IMR-90 (cell line): ENCODE measurements at regions not wholly inside any gene's neighbourhood (a gene's known extent, or its start where the extent isn't known, plus 50 kb on each side); places are given as distances from the start of the nearest gene placed in this dataset.

ENCODE experiments used
- ATAC-seq: fragments of 200-7000 bp; cut with Tn5 transposase; 2 replicates; pipeline ENCODE4 v1.9.1; 2020; ENCODE audit warnings: low read depth, mild to moderate bottlenecking, moderate library complexity
- BruUV-seq: library from RNA; stranded (reverse); fragments of 400-500 nt; replicated peaks from 2 replicates; lab custom pipeline; 2021; lab: Mats Ljungman, UMichigan
- CTCF ChIA-PET: fragments of 300-600 bp; formaldehyde crosslinking; extraction: SDS; loops from one replicate; lab custom pipeline; 2021; ENCODE audit warnings: antibody characterized with exemption; lab: Yijun Ruan, JAX
- POLR2A ChIA-PET: fragments of 300-600 bp; sonication (Branson Sonifier 250); formaldehyde crosslinking; loops from one replicate; lab custom pipeline; 2022; ENCODE audit warnings: antibody characterized with exemption; ENCODE audit not compliant: unreplicated experiment; lab: Charles Lee
- DNase-seq: peaks from one replicate; pipeline ENCODE4 v3.0.0; 2013
- H2AFZ ChIP-seq: replicated peaks from 2 replicates; pipeline ENCODE3; 2013; ENCODE audit warnings: low read length, mild to moderate bottlenecking; ENCODE audit not compliant: poor library complexity
- H2AK5ac ChIP-seq: 2 replicates; pipeline ENCODE4 v1.6.1; 2013; ENCODE audit warnings: low read depth, low read length, inconsistent platforms
- H2AK9ac ChIP-seq: replicated peaks from 2 replicates; pipeline ENCODE3; 2013; ENCODE audit warnings: mild to moderate bottlenecking, low read depth, low read length, moderate library complexity; ENCODE audit not compliant: poor library complexity
- H2BK120ac ChIP-seq: 2 replicates; pipeline ENCODE4 v1.6.1; 2013; ENCODE audit warnings: low read depth, low read length, inconsistent platforms
- H2BK15ac ChIP-seq: 3 replicates; pipeline ENCODE4 v1.6.1; 2013; ENCODE audit warnings: low read depth, low read length, inconsistent platforms
- H2BK20ac ChIP-seq: 2 replicates; pipeline ENCODE4 v1.6.1; 2013; ENCODE audit warnings: low read depth, mild to moderate bottlenecking, inconsistent platforms, low read length, moderate library complexity
- H2BK5ac ChIP-seq: 2 replicates; pipeline ENCODE4 v1.6.1; 2013; ENCODE audit warnings: mild to moderate bottlenecking, low read depth, low read length, inconsistent platforms; ENCODE audit not compliant: poor library complexity, severe bottlenecking
- H3K14ac ChIP-seq: replicated peaks from 2 replicates; pipeline ENCODE4 v1.6.1; 2013; ENCODE audit warnings: low read depth, low read length, inconsistent platforms
- H3K18ac ChIP-seq: 2 replicates; pipeline ENCODE4 v1.6.1; 2013; ENCODE audit warnings: low read depth, low read length, control low read depth
- H3K23ac ChIP-seq: 2 replicates; pipeline ENCODE4 v1.6.1; 2013; ENCODE audit warnings: low read depth, low read length, inconsistent platforms
- H3K27ac ChIP-seq: 2 replicates; pipeline ENCODE4 v1.5.1; 2013; ENCODE audit warnings: mild to moderate bottlenecking, control low read depth, low read length; ENCODE audit not compliant: insufficient read depth
- H3K27me3 ChIP-seq: 2 replicates; pipeline ENCODE4 v1.6.1; 2013; ENCODE audit warnings: low read length; ENCODE audit not compliant: control insufficient read depth, insufficient read depth
- H3K36me3 ChIP-seq: 2 replicates; pipeline ENCODE4 v1.6.1; 2013; ENCODE audit warnings: low read length, mixed read lengths; ENCODE audit not compliant: control insufficient read depth, insufficient read depth
- H3K4ac ChIP-seq: 2 replicates; pipeline ENCODE4 v1.6.1; 2013; ENCODE audit warnings: low read depth, low read length, inconsistent platforms
- H3K4me1 ChIP-seq: 2 replicates; pipeline ENCODE4 v1.6.1; 2013; ENCODE audit warnings: low read length, mixed read lengths; ENCODE audit not compliant: control insufficient read depth, insufficient read depth
- H3K4me2 ChIP-seq: 2 replicates; pipeline ENCODE4 v1.6.1; 2013; ENCODE audit warnings: low read depth, mild to moderate bottlenecking, control low read depth, low read length, moderate library complexity
- H3K4me3 ChIP-seq: 2 replicates; pipeline ENCODE4 v1.5.1; 2013; ENCODE audit warnings: low read depth, mild to moderate bottlenecking, control low read depth, low read length, moderate library complexity; ENCODE audit not compliant: insufficient read depth
- H3K56ac ChIP-seq: 2 replicates; pipeline ENCODE4 v1.6.1; 2013; ENCODE audit warnings: low read length, inconsistent platforms; ENCODE audit not compliant: insufficient read depth; ENCODE audit errors: extremely low read depth
- H3K79me1 ChIP-seq, 2 experiments: 2 replicates each; pipeline ENCODE4 v1.6.1; 2013; ENCODE audit warnings: low read length in 2 of 2, inconsistent platforms in 1 of 2, low read depth in 1 of 2
- H3K9ac ChIP-seq: 2 replicates; pipeline ENCODE4 v1.6.1; 2013; ENCODE audit warnings: low read depth, low read length, control low read depth
- H3K9me1 ChIP-seq: 2 replicates; pipeline ENCODE4 v1.6.1; 2013; ENCODE audit warnings: low read length, inconsistent platforms; ENCODE audit not compliant: insufficient read depth
- H3K9me3 ChIP-seq: 2 replicates; pipeline ENCODE4 v1.6.1; 2013; ENCODE audit warnings: low read length; ENCODE audit not compliant: control insufficient read depth, insufficient read depth
- H4K20me1 ChIP-seq: 2 replicates; pipeline ENCODE4 v1.6.1; 2013; ENCODE audit warnings: low read length, inconsistent platforms; ENCODE audit not compliant: insufficient read depth
- H4K5ac ChIP-seq: 2 replicates; pipeline ENCODE4 v1.6.1; 2013; ENCODE audit warnings: mild to moderate bottlenecking, low read depth, low read length, control low read depth
- H4K8ac ChIP-seq, 2 experiments: 2 replicates each; pipeline ENCODE4 v1.6.1; 2013; ENCODE audit warnings: low read depth in 2 of 2, low read length in 2 of 2, control low read depth in 1 of 2, inconsistent platforms in 1 of 2
- H4K91ac ChIP-seq: 2 replicates; pipeline ENCODE4 v1.6.1; 2013; ENCODE audit warnings: low read depth, low read length, inconsistent platforms; ENCODE audit not compliant: insufficient read depth
- BHLHE40 ChIP-seq: fragments of 150-350 bp; IDR thresholded peaks from 2 replicates; pipeline ENCODE4 v1.6.1; 2016; ENCODE audit warnings: mild to moderate bottlenecking, low read depth, low read length
- CEBPB ChIP-seq: IDR thresholded peaks from 2 replicates; pipeline ENCODE4 v1.6.1; 2012; ENCODE audit warnings: low read depth, low read length, improper control_type of control experiment
- CHD1 ChIP-seq: IDR thresholded peaks from 2 replicates; pipeline ENCODE4 v1.6.1; 2012; ENCODE audit warnings: low read depth, low read length, improper control_type of control experiment
- FOS ChIP-seq: fragments of 150-350 bp; IDR thresholded peaks from 2 replicates; pipeline ENCODE4 v1.6.1; 2016; ENCODE audit warnings: low read depth, low read length
- MAFK ChIP-seq: IDR thresholded peaks from 2 replicates; pipeline ENCODE4 v1.6.1; 2012; ENCODE audit warnings: low read depth, low read length, improper control_type of control experiment
- MAZ ChIP-seq: IDR thresholded peaks from 2 replicates; pipeline ENCODE4 v1.6.1; 2012; ENCODE audit warnings: low read depth, mild to moderate bottlenecking, low read length, improper control_type of control experiment, moderate library complexity, borderline replicate concordance
- MXI1 ChIP-seq: IDR thresholded peaks from 2 replicates; pipeline ENCODE4 v1.6.1; 2012; ENCODE audit warnings: low read depth, mild to moderate bottlenecking, low read length, moderate library complexity, borderline replicate concordance
- NFE2L2 ChIP-seq: fragments of 150-350 bp; IDR thresholded peaks from 2 replicates; pipeline ENCODE4 v1.6.1; 2016; ENCODE audit warnings: low read depth, mild to moderate bottlenecking, low read length
- RAD21 ChIP-seq: IDR thresholded peaks from 2 replicates; pipeline ENCODE4 v1.6.1; 2012; ENCODE audit warnings: low read length, improper control_type of control experiment
- RCOR1 ChIP-seq: IDR thresholded peaks from 2 replicates; pipeline ENCODE4 v1.6.1; 2012; ENCODE audit warnings: mild to moderate bottlenecking, low read length, improper control_type of control experiment; ENCODE audit not compliant: insufficient replicate concordance
- RFX5 ChIP-seq: IDR thresholded peaks from 2 replicates; pipeline ENCODE4 v1.8.0; 2012; ENCODE audit warnings: low read depth, mild to moderate bottlenecking, low read length, moderate library complexity
- SMC3 ChIP-seq: fragments of 150-350 bp; IDR thresholded peaks from 2 replicates; pipeline ENCODE4 v1.6.1; 2016; ENCODE audit warnings: low read depth, mild to moderate bottlenecking, antibody characterized with exemption, low read length, moderate library complexity
- WGBS, 2 experiments: methylation state at CpG; one replicate each; pipeline versions ENCODE4 v1.1.5 to v1.1.7; 2013; ENCODE audit warnings: missing lambda C conversion rate in 2 of 2; ENCODE audit not compliant: insufficient read length in 1 of 2; ENCODE audit errors: extremely low coverage in 2 of 2; 5-methylcytosine and 5-hydroxymethylcytosine counted together
- dilution Hi-C: fragments of 300-500 bp; cut with HindIII; formaldehyde crosslinking; loops from one replicate; pipeline ENCODE4 v1.14.3; 2018; ENCODE audit warnings: low sequenced_read_pairs; ENCODE audit not compliant: unreplicated experiment
- in situ Hi-C: fragments of 300-500 bp; cut with MboI; formaldehyde crosslinking; loops from 3 replicates; pipeline ENCODE4 v1.14.3; 2019; ENCODE audit warnings: low sequenced_read_pairs, inconsistent platforms, mixed read lengths
- intact Hi-C: fragments of 100-400 bp; cut with micrococcal nuclease; formaldehyde crosslinking; loops from 2 replicates; pipeline ENCODE4 v1.10.0; 2022
- TF ChIP-seq, protein P1 (sequence below): conservative IDR thresholded peaks from 2 replicates; pipeline ENCODE4 v1.5.1; 2012; ENCODE audit warnings: mild to moderate bottlenecking, low read depth, low read length, improper control_type of control experiment
- TF ChIP-seq, protein P2 (sequence below): fragments of 150-350 bp; IDR thresholded peaks from 2 replicates; pipeline ENCODE4 v1.6.1; 2016; ENCODE audit warnings: low read depth, mild to moderate bottlenecking, low read length, moderate library complexity, borderline replicate concordance

DNA sequence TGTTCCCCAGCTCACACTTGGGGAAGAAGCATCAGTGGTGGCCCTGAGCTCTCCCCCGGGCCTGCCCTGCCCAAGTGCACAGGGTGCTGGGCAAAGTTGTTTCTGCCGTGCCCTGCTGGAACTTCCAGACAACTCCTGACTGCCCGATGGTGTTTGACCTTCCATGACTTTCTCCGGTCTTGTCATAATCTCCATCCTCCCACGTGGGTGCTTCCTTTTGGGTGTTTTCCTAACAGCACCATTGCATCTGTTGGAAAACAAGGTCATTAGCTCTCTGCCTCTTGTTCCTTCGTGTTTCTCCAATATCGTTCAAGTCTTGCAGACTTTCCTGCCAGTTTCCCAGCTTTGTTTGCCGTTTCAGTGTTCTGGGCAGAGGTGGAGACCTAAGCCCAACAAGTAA is 68.7 kb upstream of the TIAM2 start:
- POLR2A ChIA-PET: no interaction called here
- Histone ChIP-seq H2BK5ac (no peak overlapping the region), H4K8ac (no peak overlapping the region), H2BK20ac (no peak overlapping the region), H3K9ac (no peak overlapping the region), H4K5ac (no peak overlapping the region), H3K36me3 (no peaks in the 10 kb centered on the region), H4K20me1 (no peaks in the 10 kb centered on the region), H3K4me2 (no peak overlapping the region), H3K27ac (no peak overlapping the region), H3K56ac (no peak overlapping the region), H2AK5ac (no peak overlapping the region), H3K14ac (no peak overlapping the region), H3K27me3 (no peaks in the 10 kb centered on the region), H2BK120ac (no peak overlapping the region), H4K91ac (no peak overlapping the region), H3K18ac (no peak overlapping the region), H3K9me3 (no peaks in the 10 kb centered on the region), H3K4me3 (no peak overlapping the region), H3K4me1 (peaks cover 1% of the 10 kb centered on the region; the same call in 1 of the 2 replicates), H2BK15ac (no peak overlapping the region), H2AFZ (no peak overlapping the region), H3K79me1 (no peaks in the 10 kb centered on the region), H3K4ac (no peak overlapping the region), H3K9me1 (peaks cover 2% of the 10 kb centered on the region; the same call in 1 of the 2 replicates), H3K23ac (no peak overlapping the region; the same call in 1 of the 2 replicates), H2AK9ac (no peak overlapping the region)
- intact Hi-C loops (loop anchor here (5.0 kb wide), 2 partner anchors 71 to 386 kb away; partner anchors contain the start of genes TFB1M and TIAM2), in situ Hi-C loops (no loop called here), dilution Hi-C loops (no loop called here)
- TF ChIP-seq MXI1 (no peak), RFX5 (no peak), MAFK (no peak), RAD21 (no peak), BHLHE40 (no peak), RCOR1 (no peak), CEBPB (no peak), NFE2L2 (no peak), SMC3 (no peak), MAZ (no peak), FOS (no peak), CHD1 (no peak)
- TF ChIP-seq, protein P1, sequence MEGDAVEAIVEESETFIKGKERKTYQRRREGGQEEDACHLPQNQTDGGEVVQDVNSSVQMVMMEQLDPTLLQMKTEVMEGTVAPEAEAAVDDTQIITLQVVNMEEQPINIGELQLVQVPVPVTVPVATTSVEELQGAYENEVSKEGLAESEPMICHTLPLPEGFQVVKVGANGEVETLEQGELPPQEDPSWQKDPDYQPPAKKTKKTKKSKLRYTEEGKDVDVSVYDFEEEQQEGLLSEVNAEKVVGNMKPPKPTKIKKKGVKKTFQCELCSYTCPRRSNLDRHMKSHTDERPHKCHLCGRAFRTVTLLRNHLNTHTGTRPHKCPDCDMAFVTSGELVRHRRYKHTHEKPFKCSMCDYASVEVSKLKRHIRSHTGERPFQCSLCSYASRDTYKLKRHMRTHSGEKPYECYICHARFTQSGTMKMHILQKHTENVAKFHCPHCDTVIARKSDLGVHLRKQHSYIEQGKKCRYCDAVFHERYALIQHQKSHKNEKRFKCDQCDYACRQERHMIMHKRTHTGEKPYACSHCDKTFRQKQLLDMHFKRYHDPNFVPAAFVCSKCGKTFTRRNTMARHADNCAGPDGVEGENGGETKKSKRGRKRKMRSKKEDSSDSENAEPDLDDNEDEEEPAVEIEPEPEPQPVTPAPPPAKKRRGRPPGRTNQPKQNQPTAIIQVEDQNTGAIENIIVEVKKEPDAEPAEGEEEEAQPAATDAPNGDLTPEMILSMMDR: no peak
- TF ChIP-seq, protein P2, sequence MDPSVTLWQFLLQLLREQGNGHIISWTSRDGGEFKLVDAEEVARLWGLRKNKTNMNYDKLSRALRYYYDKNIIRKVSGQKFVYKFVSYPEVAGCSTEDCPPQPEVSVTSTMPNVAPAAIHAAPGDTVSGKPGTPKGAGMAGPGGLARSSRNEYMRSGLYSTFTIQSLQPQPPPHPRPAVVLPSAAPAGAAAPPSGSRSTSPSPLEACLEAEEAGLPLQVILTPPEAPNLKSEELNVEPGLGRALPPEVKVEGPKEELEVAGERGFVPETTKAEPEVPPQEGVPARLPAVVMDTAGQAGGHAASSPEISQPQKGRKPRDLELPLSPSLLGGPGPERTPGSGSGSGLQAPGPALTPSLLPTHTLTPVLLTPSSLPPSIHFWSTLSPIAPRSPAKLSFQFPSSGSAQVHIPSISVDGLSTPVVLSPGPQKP: no peak
- BruUV-seq: no TSS peak
- CTCF ChIA-PET: interaction anchor here (0.6 kb wide), 2 partner anchors 242 to 245 kb away, joined by 3 read pairs; no protein-coding TSS in a partner anchor
- WGBS, 2 experiments: 81% methylated on average over 4 of the region's 8 CpGs; no CpG with 5 or more reads in 1 of the 2 experiments
- DNase-seq (no peak), ATAC-seq (no peak)
